Kidney epithelial cell (primary cell): ENCODE measurements at regions not wholly inside any gene's neighbourhood (a gene's known extent, or its start where the extent isn't known, plus 50 kb on each side); places are given as distances from the start of the nearest gene placed in this dataset.
"Not testable (repeated sequence)": the region's sequence is repeated elsewhere in the genome, so short reads cannot be mapped to it uniquely, and the experiment has no call there.

Experiments
- DNase-seq: peaks from one replicate; pipeline ENCODE4 v3.0.0-alpha.2; 2010; ENCODE audit warnings: low read depth
- H3K27me3 ChIP-seq: 2 replicates; pipeline ENCODE4 v1.6.0; 2011; ENCODE audit warnings: low read length; ENCODE audit not compliant: control insufficient read depth, insufficient read depth
- H3K36me3 ChIP-seq: 2 replicates; pipeline ENCODE4 v1.5.1; 2011; ENCODE audit warnings: low read length; ENCODE audit not compliant: control insufficient read depth, insufficient read depth
- H3K4me3 ChIP-seq: 2 replicates; pipeline ENCODE4 v1.5.1; 2011; ENCODE audit warnings: low read depth, mild to moderate bottlenecking, control low read depth, low read length
- TF ChIP-seq, protein P1 (sequence below): IDR thresholded peaks from 2 replicates; pipeline ENCODE4 v1.5.1; 2011; ENCODE audit warnings: mild to moderate bottlenecking, moderate library complexity, low read length, control low read depth, inconsistent platforms; ENCODE audit not compliant: insufficient read depth, poor library complexity, severe bottlenecking

DNA sequence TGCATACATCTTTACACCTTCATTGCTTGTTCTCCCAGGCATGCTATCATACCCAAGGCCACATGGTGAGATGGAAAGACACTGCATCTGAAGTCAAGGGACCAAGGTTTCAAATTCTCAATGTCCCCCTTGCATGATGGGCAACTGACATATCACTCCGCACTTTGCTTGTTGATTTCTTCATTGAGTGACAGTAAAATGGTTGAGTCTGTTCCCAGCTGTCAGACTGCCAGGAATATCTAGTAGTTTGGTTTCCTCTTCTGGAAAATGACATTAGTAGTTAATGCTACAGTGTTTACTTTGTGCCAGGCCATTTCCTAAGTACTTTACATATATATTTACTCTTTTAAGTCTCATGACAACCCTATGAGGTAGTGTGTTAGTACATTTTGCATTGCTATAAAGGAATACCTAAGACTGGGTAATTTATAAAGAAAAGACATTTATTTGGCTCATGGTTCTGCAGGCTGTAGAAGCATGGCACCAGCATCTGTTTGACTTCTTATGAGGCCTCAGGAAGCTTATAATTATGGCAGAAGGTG lies 114.4 kb downstream of the PCSK1 start:
- Histone ChIP-seq H3K36me3 (no peaks in the 10 kb centered on the region), H3K4me3 (no peak overlapping the region), H3K27me3 (no peaks in the 10 kb centered on the region)
- no peak for DNase-seq
- TF ChIP-seq, protein P1, sequence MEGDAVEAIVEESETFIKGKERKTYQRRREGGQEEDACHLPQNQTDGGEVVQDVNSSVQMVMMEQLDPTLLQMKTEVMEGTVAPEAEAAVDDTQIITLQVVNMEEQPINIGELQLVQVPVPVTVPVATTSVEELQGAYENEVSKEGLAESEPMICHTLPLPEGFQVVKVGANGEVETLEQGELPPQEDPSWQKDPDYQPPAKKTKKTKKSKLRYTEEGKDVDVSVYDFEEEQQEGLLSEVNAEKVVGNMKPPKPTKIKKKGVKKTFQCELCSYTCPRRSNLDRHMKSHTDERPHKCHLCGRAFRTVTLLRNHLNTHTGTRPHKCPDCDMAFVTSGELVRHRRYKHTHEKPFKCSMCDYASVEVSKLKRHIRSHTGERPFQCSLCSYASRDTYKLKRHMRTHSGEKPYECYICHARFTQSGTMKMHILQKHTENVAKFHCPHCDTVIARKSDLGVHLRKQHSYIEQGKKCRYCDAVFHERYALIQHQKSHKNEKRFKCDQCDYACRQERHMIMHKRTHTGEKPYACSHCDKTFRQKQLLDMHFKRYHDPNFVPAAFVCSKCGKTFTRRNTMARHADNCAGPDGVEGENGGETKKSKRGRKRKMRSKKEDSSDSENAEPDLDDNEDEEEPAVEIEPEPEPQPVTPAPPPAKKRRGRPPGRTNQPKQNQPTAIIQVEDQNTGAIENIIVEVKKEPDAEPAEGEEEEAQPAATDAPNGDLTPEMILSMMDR = no peak

DNA sequence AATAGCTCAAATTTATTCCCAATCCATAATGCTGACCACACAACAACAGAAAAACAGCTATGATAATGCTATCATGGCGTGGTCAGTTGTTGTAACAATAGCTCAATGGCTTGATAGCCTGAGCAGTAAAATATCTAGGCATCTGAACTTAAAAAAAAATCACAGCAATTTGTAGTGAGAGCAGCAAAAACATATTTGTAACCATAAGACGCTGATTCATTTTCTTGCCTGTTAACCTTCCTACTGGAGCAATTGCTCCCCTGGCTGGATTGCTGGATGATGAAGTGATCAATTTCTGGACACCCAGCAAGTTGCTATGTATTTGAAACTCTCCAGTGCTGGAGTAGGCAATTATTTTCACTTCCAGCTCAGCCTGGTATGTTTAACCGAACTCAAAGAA lies 115.1 kb downstream of the PCSK1 start:
- H3K4me3 ChIP-seq = no peak overlapping the region
- TF ChIP-seq, protein P1 = no peak
- no peaks in the 10 kb centered on the region for H3K36me3 ChIP-seq
- DNase-seq = no peak
- H3K27me3 ChIP-seq = no peaks in the 10 kb centered on the region

DNA sequence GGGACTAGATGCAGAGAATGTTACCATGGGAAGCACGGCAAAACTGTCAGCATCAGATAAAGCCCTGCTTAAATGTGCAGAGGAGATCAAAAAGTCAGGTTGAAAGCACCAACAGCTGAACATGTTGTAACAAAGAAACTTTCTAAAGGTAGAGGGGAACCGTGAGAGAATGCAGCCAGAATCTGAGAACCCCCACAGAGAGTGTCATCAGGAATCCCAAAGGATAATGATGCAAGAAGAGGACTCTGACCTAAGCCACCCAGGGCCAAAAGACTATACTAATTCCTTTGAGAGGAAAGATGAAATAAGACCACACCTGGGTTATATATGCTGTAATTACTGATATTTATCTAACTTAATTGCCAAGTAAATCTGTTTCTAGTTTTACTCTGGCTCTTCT lies 116.6 kb downstream of the PCSK1 start:
- Histone ChIP-seq H3K36me3 (no peaks in the 10 kb centered on the region), H3K4me3 (no peak overlapping the region), H3K27me3 (no peaks in the 10 kb centered on the region)
- TF ChIP-seq, protein P1 = no peak
- DNase-seq = no peak

DNA sequence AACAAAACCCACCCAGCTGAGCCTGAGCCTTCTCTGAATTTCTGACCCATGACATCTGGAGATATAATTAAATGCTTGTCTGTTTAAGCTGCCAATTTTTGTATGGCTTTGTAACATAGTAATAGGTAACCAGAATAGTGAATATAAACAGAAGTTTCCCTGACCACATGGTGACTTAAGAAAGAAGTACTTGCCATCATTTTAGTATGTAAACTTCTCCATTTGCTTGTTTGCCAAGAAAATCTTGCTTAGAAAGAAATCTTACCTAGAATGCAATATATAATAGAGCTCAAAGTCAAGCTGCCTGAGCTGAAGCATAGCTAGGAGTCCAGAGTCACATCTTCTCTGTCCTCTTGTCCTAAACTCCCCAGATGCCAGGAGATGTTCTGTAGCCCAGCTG lies 117.0 kb downstream of the PCSK1 start:
- no peaks in the 10 kb centered on the region for H3K36me3 ChIP-seq
- DNase-seq = no peak
- H3K27me3 ChIP-seq = no peaks in the 10 kb centered on the region
- no peak overlapping the region for H3K4me3 ChIP-seq
- TF ChIP-seq, protein P1 = no peak

DNA sequence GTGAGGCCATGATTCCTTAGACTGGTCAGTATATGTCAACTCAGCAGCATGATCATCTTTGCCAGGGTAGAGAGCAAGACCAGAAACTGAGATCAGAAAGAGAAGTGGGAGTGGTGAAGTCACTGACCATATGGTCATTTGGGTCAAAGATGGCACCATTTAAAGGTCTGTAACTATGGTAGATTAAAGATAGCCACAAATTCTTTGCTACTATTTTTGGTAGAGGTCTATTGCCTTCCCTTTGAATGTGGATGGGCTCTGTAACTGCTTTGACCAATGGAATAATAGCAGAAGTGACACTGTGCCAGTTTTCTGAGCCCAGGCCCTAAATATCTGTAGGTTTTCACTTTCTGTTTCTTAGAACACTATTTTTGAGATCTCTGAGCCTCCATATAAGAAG lies 117.6 kb downstream of the PCSK1 start:
- Histone ChIP-seq H3K4me3 (no peak overlapping the region), H3K27me3 (no peaks in the 10 kb centered on the region), H3K36me3 (no peaks in the 10 kb centered on the region)
- TF ChIP-seq, protein P1 = no peak
- no peak for DNase-seq

DNA sequence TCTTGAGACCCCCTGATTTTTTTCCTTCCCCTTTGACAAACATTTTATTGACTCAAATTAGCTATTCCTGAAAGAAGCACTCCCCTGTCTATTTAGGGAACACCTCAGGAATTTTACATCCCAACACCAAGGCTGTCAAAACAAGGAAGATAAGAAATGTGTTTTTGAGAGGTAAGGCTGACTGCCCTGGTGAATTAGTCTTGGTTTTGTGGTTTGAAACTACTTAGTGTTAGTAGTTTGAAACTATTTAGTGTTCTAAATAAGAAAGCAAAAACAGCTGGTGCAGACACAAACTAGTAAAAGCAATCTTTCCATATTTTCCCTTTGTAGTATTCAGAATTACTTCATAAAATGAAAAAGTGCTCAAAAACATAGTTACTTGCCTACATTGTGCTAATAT lies 120.7 kb downstream of the PCSK1 start:
- H3K4me3 ChIP-seq = no peak overlapping the region
- DNase-seq = no peak
- no peaks in the 10 kb centered on the region for H3K36me3 ChIP-seq

DNA sequence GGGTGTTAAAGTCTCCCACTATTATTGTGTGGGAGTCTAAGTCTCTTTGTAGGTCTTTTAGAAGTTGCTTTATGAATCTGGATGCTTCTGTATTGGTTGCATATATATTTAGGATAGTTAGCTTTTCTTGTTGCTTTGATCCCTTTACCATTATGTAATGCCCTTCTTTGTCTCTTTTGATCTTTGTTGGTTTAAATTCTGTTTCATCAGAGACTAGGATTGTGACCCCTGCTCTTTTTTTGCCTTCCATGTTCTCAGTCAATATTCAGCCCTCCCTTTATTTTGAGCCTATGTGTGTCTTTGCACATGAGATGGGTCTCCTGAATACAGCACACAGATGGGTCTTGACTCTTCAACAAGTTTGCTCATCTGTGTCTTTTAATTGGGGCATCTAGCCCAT lies 126.0 kb downstream of the PCSK1 start:
- H3K4me3 ChIP-seq, H3K27me3 ChIP-seq, DNase-seq, H3K36me3 ChIP-seq: not testable (repeated sequence)

More for the DNA sequence above, 120.7 kb downstream of the PCSK1 start:
- TF ChIP-seq, protein P1 = no peak
- H3K27me3 ChIP-seq = no peaks in the 10 kb centered on the region
